Parathyroid adenoma (tissue), 2 donors: ENCODE measurements at regions not wholly inside any gene's neighbourhood (a gene's known extent, or its start where the extent isn't known, plus 50 kb on each side); places are given as distances from the start of the nearest gene placed in this dataset.

ENCODE experiments used
- H2AFZ ChIP-seq: fragments of 300-600 bp; sonication (generic); one replicate; pipeline ENCODE4 v1.7.0; 2017; ENCODE audit warnings: antibody characterized with exemption, mild to moderate bottlenecking
- H3K27ac ChIP-seq: fragments of 300-600 bp; sonication (generic); one replicate; pipeline ENCODE4 v1.7.0; 2017
- H3K27me3 ChIP-seq: fragments of 300-600 bp; sonication (generic); one replicate; pipeline ENCODE4 v1.7.0; 2017; ENCODE audit warnings: low read length; ENCODE audit not compliant: control insufficient read depth, insufficient read depth
- H3K36me3 ChIP-seq: fragments of 300-600 bp; sonication (generic); one replicate; pipeline ENCODE4 v1.7.0; 2017; ENCODE audit warnings: low read length; ENCODE audit not compliant: control insufficient read depth, insufficient read depth
- H3K4me1 ChIP-seq: fragments of 300-600 bp; sonication (generic); one replicate; pipeline ENCODE4 v1.7.0; 2017; ENCODE audit warnings: control low read depth
- H3K4me2 ChIP-seq: fragments of 300-600 bp; sonication (generic); one replicate; pipeline ENCODE4 v1.7.0; 2017; ENCODE audit warnings: low read length
- H3K4me3 ChIP-seq: fragments of 300-600 bp; sonication (generic); one replicate; pipeline ENCODE4 v1.7.0; 2017; ENCODE audit warnings: low read depth, low read length
- H3K79me2 ChIP-seq: fragments of 300-600 bp; sonication (generic); one replicate; pipeline ENCODE4 v1.7.0; 2017; ENCODE audit warnings: control low read depth
- H3K9ac ChIP-seq: fragments of 300-600 bp; sonication (generic); one replicate; pipeline ENCODE4 v1.7.0; 2017; ENCODE audit warnings: mild to moderate bottlenecking
- H3K9me3 ChIP-seq: fragments of 300-600 bp; sonication (generic); one replicate; pipeline ENCODE4 v1.7.0; 2017; ENCODE audit warnings: low read length; ENCODE audit not compliant: control insufficient read depth
- TF ChIP-seq, protein P1 (sequence below): fragments of 300-600 bp; sonication (generic); IDR thresholded peaks from one replicate; pipeline ENCODE4 v1.7.0; 2017; ENCODE audit warnings: antibody characterized with exemption, mild to moderate bottlenecking
- donor health status: primary hyperparathyroidism.

DNA sequence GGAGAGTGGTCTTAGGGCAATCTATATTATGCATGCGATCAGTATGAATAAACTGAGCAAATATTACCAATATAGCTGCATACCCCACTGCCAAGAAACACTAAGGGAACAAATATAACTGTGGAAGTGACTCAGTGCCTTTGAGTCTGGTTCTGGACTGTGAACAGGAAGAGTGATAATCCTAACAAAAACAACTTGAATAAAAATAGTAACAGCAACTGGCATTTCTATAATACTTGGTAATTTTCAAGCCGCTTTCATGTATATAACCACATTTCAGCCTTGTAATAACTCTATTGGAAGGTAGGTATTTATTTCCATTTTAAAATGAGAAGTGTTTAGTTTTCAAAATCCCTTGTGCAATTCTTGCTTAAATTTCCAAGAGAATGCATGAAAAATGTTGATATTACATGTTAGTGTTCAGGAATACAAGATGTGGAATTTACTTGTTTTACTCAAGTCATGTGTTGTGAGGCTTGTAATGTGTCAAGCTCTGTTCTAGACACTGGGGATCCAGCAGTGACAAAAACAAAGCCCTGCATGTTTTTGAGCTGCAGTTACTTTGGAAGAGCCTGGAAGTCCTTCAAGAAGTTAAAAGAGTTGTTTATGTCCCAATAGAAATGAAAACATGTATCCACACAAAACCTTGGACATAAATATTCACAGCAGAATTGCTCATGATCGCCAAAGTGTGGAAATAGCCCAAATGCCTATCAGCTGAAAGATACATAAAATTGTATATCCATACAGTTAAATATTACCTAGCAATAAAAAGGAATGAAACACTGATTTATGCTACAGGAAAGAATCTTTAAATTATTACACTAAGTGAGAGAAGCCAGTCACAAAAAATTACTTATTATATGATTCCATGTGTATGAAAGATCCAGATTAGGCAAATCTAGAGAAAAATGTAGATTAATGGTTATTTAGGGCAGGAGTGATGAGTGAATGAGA is 338.1 kb upstream of the TMEM132C start:
- Histone ChIP-seq H3K27me3 (no peaks in the 10 kb centered on the region), H3K4me3 (no peak overlapping the region), H3K4me2 (no peak overlapping the region), H3K79me2 (no peaks in the 10 kb centered on the region), H3K36me3 (no peaks in the 10 kb centered on the region), H2AFZ (no peak overlapping the region), H3K4me1 (no peaks in the 10 kb centered on the region), H3K9me3 (no peaks in the 10 kb centered on the region), H3K27ac (no peak overlapping the region), H3K9ac (no peak overlapping the region)
- TF ChIP-seq, protein P1, sequence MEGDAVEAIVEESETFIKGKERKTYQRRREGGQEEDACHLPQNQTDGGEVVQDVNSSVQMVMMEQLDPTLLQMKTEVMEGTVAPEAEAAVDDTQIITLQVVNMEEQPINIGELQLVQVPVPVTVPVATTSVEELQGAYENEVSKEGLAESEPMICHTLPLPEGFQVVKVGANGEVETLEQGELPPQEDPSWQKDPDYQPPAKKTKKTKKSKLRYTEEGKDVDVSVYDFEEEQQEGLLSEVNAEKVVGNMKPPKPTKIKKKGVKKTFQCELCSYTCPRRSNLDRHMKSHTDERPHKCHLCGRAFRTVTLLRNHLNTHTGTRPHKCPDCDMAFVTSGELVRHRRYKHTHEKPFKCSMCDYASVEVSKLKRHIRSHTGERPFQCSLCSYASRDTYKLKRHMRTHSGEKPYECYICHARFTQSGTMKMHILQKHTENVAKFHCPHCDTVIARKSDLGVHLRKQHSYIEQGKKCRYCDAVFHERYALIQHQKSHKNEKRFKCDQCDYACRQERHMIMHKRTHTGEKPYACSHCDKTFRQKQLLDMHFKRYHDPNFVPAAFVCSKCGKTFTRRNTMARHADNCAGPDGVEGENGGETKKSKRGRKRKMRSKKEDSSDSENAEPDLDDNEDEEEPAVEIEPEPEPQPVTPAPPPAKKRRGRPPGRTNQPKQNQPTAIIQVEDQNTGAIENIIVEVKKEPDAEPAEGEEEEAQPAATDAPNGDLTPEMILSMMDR, result no peak

GRCh38 chr12:127930122-127930521 is 336.8 kb upstream of the TMEM132C start:
- H2AFZ ChIP-seq, result no peak overlapping the region
- H3K9me3 ChIP-seq, result no peaks in the 10 kb centered on the region
- TF ChIP-seq, protein P1, result no peak
- H3K27me3 ChIP-seq, result no peaks in the 10 kb centered on the region
- H3K4me1 ChIP-seq, result no peaks in the 10 kb centered on the region
- H3K79me2 ChIP-seq, result no peaks in the 10 kb centered on the region
- no peak overlapping the region for H3K4me2 ChIP-seq
- no peak overlapping the region for H3K27ac ChIP-seq
- H3K4me3 ChIP-seq, result no peak overlapping the region
- H3K36me3 ChIP-seq, result no peaks in the 10 kb centered on the region
- no peak overlapping the region for H3K9ac ChIP-seq

DNA sequence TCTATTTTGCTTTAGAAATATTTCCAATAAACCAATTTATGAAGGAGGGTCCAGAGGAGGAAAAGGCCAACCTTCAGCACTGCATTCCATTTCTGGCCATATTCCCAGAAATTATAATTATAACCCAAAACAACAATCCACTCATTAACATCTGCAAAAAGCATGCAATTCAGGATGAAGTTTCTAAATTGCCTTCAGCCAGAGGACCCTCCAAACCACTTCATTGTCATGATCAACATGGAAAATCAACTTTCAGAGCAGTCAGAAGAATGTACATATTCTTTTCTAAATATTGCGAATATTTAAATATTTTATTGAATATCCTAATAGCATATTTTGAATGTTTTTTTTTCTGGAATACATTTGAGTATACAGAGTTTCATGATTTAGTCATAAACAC is 332.6 kb upstream of the TMEM132C start:
- H3K4me1 ChIP-seq, result no peaks in the 10 kb centered on the region
- H2AFZ ChIP-seq, result no peak overlapping the region
- no peaks in the 10 kb centered on the region for H3K27me3 ChIP-seq
- TF ChIP-seq, protein P1, result no peak
- no peaks in the 10 kb centered on the region for H3K36me3 ChIP-seq
- H3K27ac ChIP-seq, result no peak overlapping the region
- H3K9ac ChIP-seq, result no peak overlapping the region
- no peak overlapping the region for H3K4me3 ChIP-seq
- no peaks in the 10 kb centered on the region for H3K9me3 ChIP-seq
- H3K79me2 ChIP-seq, result no peaks in the 10 kb centered on the region
- no peak overlapping the region for H3K4me2 ChIP-seq

- TF ChIP-seq, protein P1, result no peak
- Histone ChIP-seq H2AFZ (no peak overlapping the region), H3K27ac (no peak overlapping the region), H3K9me3 (no peaks in the 10 kb centered on the region), H3K36me3 (no peaks in the 10 kb centered on the region), H3K9ac (no peak overlapping the region), H3K27me3 (no peaks in the 10 kb centered on the region), H3K79me2 (no peaks in the 10 kb centered on the region), H3K4me2 (no peak overlapping the region), H3K4me3 (no peak overlapping the region), H3K4me1 (no peaks in the 10 kb centered on the region)
These were observed 330.5 kb upstream of the TMEM132C start for GRCh38 chr12:127936463-127936862.

GRCh38 chr12:127941332-127941731 is 325.6 kb upstream of the TMEM132C start:
- Histone ChIP-seq H3K4me2 (no peak overlapping the region), H3K79me2 (no peaks in the 10 kb centered on the region), H3K9me3 (no peaks in the 10 kb centered on the region), H3K27ac (no peak overlapping the region), H3K9ac (no peak overlapping the region), H3K4me3 (no peak overlapping the region), H2AFZ (no peak overlapping the region), H3K4me1 (no peaks in the 10 kb centered on the region), H3K36me3 (no peaks in the 10 kb centered on the region), H3K27me3 (no peaks in the 10 kb centered on the region)
- TF ChIP-seq, protein P1, result no peak
